GM23338 (cell line): ENCODE measurements at regions not wholly inside any gene's neighbourhood (a gene's known extent, or its start where the extent isn't known, plus 50 kb on each side); places are given as distances from the start of the nearest gene placed in this dataset.

Source experiments
- ATAC-seq: fragments of 200-7000 bp; cut with Tn5 transposase; 3 replicates; pipeline ENCODE4 v1.9.1; 2020
- DNase-seq: peaks from one replicate; pipeline ENCODE4 v3.0.0-alpha.2; 2015; ENCODE audit warnings: low spot score
- H2AFZ ChIP-seq: fragments of 200-600 bp; sonication (generic); 2 replicates; pipeline ENCODE4 v1.8.0; 2016; ENCODE audit warnings: antibody characterized with exemption, mild to moderate bottlenecking, moderate library complexity
- H3F3A ChIP-seq: fragments of 200-600 bp; sonication (generic); replicated peaks from 2 replicates; pipeline ENCODE4 v1.8.0; 2017; ENCODE audit warnings: antibody characterized with exemption, mixed run types, low read depth
- H3K27ac ChIP-seq: fragments of 200-600 bp; sonication (generic); 2 replicates; pipeline ENCODE4 v1.6.1; 2016; ENCODE audit warnings: low read depth
- H3K27me3 ChIP-seq: fragments of 200-600 bp; sonication (generic); 2 replicates; pipeline ENCODE4 v1.8.0; 2016; ENCODE audit warnings: mild to moderate bottlenecking, mixed run types, moderate library complexity; ENCODE audit not compliant: insufficient read depth
- H3K36me3 ChIP-seq: fragments of 200-600 bp; sonication (generic); 2 replicates; pipeline ENCODE4 v1.8.0; 2016; ENCODE audit warnings: mild to moderate bottlenecking; ENCODE audit not compliant: insufficient read depth
- H3K4me1 ChIP-seq: fragments of 200-600 bp; sonication (generic); 2 replicates; pipeline ENCODE4 v1.8.0; 2016; ENCODE audit warnings: mild to moderate bottlenecking, moderate library complexity; ENCODE audit not compliant: insufficient read depth
- H3K4me2 ChIP-seq: fragments of 200-600 bp; sonication (generic); 2 replicates; pipeline ENCODE4 v1.7.1; 2017; ENCODE audit warnings: mixed run types
- H3K4me3 ChIP-seq: fragments of 200-600 bp; sonication (generic); 2 replicates; pipeline ENCODE4 v1.6.1; 2016; ENCODE audit warnings: mixed run types
- H3K79me2 ChIP-seq: fragments of 200-600 bp; sonication (generic); replicated peaks from 2 replicates; pipeline ENCODE4 v1.8.0; 2017; ENCODE audit warnings: mild to moderate bottlenecking; ENCODE audit not compliant: insufficient read depth
- H3K9me2 ChIP-seq: fragments of 200-600 bp; sonication (generic); 2 replicates; pipeline ENCODE4 v1.8.0; 2017; ENCODE audit not compliant: insufficient read depth
- H4K20me1 ChIP-seq: fragments of 200-600 bp; sonication (generic); replicated peaks from 2 replicates; pipeline ENCODE4 v1.8.0; 2017; ENCODE audit warnings: mild to moderate bottlenecking; ENCODE audit not compliant: insufficient read depth
- H3K27ac Mint-ChIP-seq: 2 replicates; pipeline ENCODE4 v1.8.0; 2020; ENCODE audit warnings: inconsistent platforms, mild to moderate bottlenecking, moderate library complexity, mixed read lengths
- H3K27me3 Mint-ChIP-seq: 3 replicates; pipeline ENCODE4 v1.8.0; 2022; ENCODE audit warnings: low read depth, mild to moderate bottlenecking, moderate library complexity, mixed read lengths, inconsistent platforms; ENCODE audit not compliant: insufficient read depth, poor library complexity
- H3K36me3 Mint-ChIP-seq: 3 replicates; pipeline ENCODE4 v1.8.0; 2021; ENCODE audit warnings: low read depth, mild to moderate bottlenecking, inconsistent platforms, moderate library complexity, mixed read lengths
- H3K4me1 Mint-ChIP-seq: 3 replicates; pipeline ENCODE4 v1.8.0; 2020; ENCODE audit warnings: mild to moderate bottlenecking, inconsistent platforms, mixed read lengths
- H3K4me3 Mint-ChIP-seq: 3 replicates; pipeline ENCODE4 v1.8.0; 2021; ENCODE audit warnings: moderate library complexity, mild to moderate bottlenecking, inconsistent platforms, mixed read lengths
- H3K9me3 Mint-ChIP-seq: 3 replicates; pipeline ENCODE4 v1.8.0; 2020; ENCODE audit warnings: moderate library complexity, mild to moderate bottlenecking, inconsistent platforms, mixed read lengths
- CREB1 ChIP-seq: fragments of 250-450 bp; sonication (Bioruptor Pico); IDR thresholded peaks from 2 replicates; pipeline ENCODE4 v1.5.0; 2020; ENCODE audit warnings: low read depth, mild to moderate bottlenecking, moderate library complexity
- EZH2 ChIP-seq: fragments of 200-600 bp; sonication (generic); IDR thresholded peaks from one replicate; pipeline ENCODE4 v1.8.0; 2017; ENCODE audit warnings: antibody characterized with exemption, mild to moderate bottlenecking, low read depth; ENCODE audit not compliant: unreplicated experiment
- EZH2phosphoT487 ChIP-seq: fragments of 200-600 bp; sonication (generic); IDR thresholded peaks from one replicate; pipeline ENCODE4 v1.8.1; 2018; ENCODE audit warnings: antibody characterized with exemption; ENCODE audit not compliant: unreplicated experiment
- POLR2AphosphoS5 ChIP-seq: IDR thresholded peaks from 2 replicates; pipeline ENCODE4 v1.6.1; 2016; ENCODE audit warnings: antibody characterized with exemption, low read depth
- STAT1 ChIP-seq: IDR thresholded peaks from one replicate; pipeline ENCODE4 v1.6.1; 2016; ENCODE audit warnings: antibody characterized with exemption; ENCODE audit not compliant: unreplicated experiment
- ZNF114 ChIP-seq: fragments of 250-450 bp; sonication (Bioruptor Pico); IDR thresholded peaks from 2 replicates; pipeline ENCODE4 v1.5.0; 2020; ENCODE audit warnings: mild to moderate bottlenecking, moderate library complexity
- ZNF331 ChIP-seq: fragments of 250-450 bp; sonication (Bioruptor Pico); IDR thresholded peaks from 2 replicates; pipeline ENCODE4 v1.5.0; 2020; ENCODE audit warnings: low read depth, mild to moderate bottlenecking, moderate library complexity
- TF ChIP-seq, protein P1 (sequence below): IDR thresholded peaks from one replicate; pipeline ENCODE4 v1.6.1; 2018; ENCODE audit warnings: antibody characterized with exemption; ENCODE audit not compliant: unreplicated experiment
- TF ChIP-seq, protein P2 (sequence below): IDR thresholded peaks from 2 replicates; pipeline ENCODE4 v1.6.1; 2016; ENCODE audit warnings: antibody characterized with exemption
- TF ChIP-seq, protein P3 (sequence below): fragments of 250-450 bp; sonication (Bioruptor Pico); IDR thresholded peaks from 2 replicates; pipeline ENCODE4 v1.5.0; 2020; ENCODE audit warnings: mild to moderate bottlenecking, moderate library complexity

DNA sequence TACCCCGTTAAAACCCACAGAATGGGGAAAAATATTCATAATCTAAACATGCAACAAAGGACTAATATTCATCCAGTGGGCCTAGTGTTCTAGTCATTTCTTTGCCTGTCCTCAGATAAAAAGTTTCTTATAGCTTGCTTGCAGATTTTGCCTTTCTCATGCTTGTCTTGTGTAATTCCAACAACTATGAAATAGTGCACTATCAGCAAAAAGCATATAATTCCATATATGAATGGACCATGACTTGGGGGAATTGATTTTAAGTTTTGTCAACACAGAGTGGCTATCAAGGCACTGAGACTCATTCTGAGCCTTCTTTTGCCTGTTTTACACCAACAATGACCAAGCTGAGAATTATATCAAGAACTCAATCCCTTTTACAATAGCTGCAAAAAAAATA lies 278.6 kb upstream of the GPR149 start:
- H3K79me2 ChIP-seq = no peaks in the 10 kb centered on the region
- H4K20me1 ChIP-seq = no peaks in the 10 kb centered on the region
- no peaks in the 10 kb centered on the region for H3K9me2 ChIP-seq
- no peak overlapping the region for H3K4me3 Mint-ChIP-seq
- H3K36me3 ChIP-seq = no peaks in the 10 kb centered on the region
- no peaks in the 10 kb centered on the region for H3K4me1 Mint-ChIP-seq
- no peaks in the 10 kb centered on the region for H3K4me1 ChIP-seq
- TF ChIP-seq CREB1 (CRISPR knock-in tag) (no peak), STAT1 (no peak), ZNF114 (CRISPR knock-in tag) (no peak), ZNF331 (CRISPR knock-in tag) (no peak), EZH2phosphoT487 (no peak), EZH2 (no peak)
- TF ChIP-seq, protein P1, sequence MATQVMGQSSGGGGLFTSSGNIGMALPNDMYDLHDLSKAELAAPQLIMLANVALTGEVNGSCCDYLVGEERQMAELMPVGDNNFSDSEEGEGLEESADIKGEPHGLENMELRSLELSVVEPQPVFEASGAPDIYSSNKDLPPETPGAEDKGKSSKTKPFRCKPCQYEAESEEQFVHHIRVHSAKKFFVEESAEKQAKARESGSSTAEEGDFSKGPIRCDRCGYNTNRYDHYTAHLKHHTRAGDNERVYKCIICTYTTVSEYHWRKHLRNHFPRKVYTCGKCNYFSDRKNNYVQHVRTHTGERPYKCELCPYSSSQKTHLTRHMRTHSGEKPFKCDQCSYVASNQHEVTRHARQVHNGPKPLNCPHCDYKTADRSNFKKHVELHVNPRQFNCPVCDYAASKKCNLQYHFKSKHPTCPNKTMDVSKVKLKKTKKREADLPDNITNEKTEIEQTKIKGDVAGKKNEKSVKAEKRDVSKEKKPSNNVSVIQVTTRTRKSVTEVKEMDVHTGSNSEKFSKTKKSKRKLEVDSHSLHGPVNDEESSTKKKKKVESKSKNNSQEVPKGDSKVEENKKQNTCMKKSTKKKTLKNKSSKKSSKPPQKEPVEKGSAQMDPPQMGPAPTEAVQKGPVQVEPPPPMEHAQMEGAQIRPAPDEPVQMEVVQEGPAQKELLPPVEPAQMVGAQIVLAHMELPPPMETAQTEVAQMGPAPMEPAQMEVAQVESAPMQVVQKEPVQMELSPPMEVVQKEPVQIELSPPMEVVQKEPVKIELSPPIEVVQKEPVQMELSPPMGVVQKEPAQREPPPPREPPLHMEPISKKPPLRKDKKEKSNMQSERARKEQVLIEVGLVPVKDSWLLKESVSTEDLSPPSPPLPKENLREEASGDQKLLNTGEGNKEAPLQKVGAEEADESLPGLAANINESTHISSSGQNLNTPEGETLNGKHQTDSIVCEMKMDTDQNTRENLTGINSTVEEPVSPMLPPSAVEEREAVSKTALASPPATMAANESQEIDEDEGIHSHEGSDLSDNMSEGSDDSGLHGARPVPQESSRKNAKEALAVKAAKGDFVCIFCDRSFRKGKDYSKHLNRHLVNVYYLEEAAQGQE = no peak
- peaks cover 2% of the 10 kb centered on the region for H3K27me3 Mint-ChIP-seq
- DNase-seq = no peak
- no peak overlapping the region for H3K4me2 ChIP-seq
- H3K27ac ChIP-seq = no peak overlapping the region
- no peak overlapping the region for H3K27ac Mint-ChIP-seq
- no peak for ATAC-seq
- H3F3A ChIP-seq = no peaks in the 10 kb centered on the region
- H3K9me3 Mint-ChIP-seq = no peaks in the 10 kb centered on the region
- no peak overlapping the region for H3K4me3 ChIP-seq
- no peaks in the 10 kb centered on the region for H3K27me3 ChIP-seq
- no peaks in the 10 kb centered on the region for H3K36me3 Mint-ChIP-seq
- H2AFZ ChIP-seq = no peak overlapping the region

DNA sequence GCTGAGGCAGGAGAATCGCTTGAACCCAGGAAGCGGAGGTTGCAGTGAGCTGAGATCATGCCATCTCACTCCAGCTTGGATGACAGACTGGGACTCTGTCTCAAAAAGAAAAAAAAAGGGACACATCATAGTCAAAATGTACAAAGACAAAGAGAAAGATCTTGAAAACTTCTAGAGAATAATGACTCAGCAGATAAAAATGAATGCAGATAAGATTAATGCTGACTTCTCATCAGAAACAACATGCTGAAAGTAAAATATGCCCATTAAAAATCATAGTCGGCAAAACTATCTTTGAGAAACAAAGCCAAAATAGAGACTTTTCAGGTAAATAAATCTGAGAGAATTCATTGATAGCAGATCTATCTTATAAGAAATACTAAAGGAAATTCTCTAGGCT lies 271.1 kb upstream of the GPR149 start:
- Mint-ChIP-seq H3K27ac (peak overlapping the region; percentile 41; the same call in 1 of the 2 replicates), H3K4me1 (no peaks in the 10 kb centered on the region; the same call in 2 of the 3 replicates), H3K9me3 (no peaks in the 10 kb centered on the region), H3K36me3 (no peaks in the 10 kb centered on the region), H3K27me3 (peaks cover 2% of the 10 kb centered on the region), H3K4me3 (no peak overlapping the region)
- Histone ChIP-seq H3K27me3 (no peaks in the 10 kb centered on the region), H4K20me1 (no peaks in the 10 kb centered on the region), H3K79me2 (no peaks in the 10 kb centered on the region), H3K4me3 (no peak overlapping the region), H3K4me2 (no peak overlapping the region), H3F3A (no peaks in the 10 kb centered on the region), H3K9me2 (no peaks in the 10 kb centered on the region), H3K36me3 (no peaks in the 10 kb centered on the region), H3K27ac (no peak overlapping the region), H2AFZ (no peak overlapping the region), H3K4me1 (peaks cover 5% of the 10 kb centered on the region; the same call in 1 of the 2 replicates)
- ATAC-seq (no peak), DNase-seq (no peak)
- TF ChIP-seq, protein P2, sequence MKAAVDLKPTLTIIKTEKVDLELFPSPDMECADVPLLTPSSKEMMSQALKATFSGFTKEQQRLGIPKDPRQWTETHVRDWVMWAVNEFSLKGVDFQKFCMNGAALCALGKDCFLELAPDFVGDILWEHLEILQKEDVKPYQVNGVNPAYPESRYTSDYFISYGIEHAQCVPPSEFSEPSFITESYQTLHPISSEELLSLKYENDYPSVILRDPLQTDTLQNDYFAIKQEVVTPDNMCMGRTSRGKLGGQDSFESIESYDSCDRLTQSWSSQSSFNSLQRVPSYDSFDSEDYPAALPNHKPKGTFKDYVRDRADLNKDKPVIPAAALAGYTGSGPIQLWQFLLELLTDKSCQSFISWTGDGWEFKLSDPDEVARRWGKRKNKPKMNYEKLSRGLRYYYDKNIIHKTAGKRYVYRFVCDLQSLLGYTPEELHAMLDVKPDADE = no peak
- no peak for TF ChIP-seq EZH2
- no peak for TF ChIP-seq EZH2phosphoT487
- TF ChIP-seq, protein P3, sequence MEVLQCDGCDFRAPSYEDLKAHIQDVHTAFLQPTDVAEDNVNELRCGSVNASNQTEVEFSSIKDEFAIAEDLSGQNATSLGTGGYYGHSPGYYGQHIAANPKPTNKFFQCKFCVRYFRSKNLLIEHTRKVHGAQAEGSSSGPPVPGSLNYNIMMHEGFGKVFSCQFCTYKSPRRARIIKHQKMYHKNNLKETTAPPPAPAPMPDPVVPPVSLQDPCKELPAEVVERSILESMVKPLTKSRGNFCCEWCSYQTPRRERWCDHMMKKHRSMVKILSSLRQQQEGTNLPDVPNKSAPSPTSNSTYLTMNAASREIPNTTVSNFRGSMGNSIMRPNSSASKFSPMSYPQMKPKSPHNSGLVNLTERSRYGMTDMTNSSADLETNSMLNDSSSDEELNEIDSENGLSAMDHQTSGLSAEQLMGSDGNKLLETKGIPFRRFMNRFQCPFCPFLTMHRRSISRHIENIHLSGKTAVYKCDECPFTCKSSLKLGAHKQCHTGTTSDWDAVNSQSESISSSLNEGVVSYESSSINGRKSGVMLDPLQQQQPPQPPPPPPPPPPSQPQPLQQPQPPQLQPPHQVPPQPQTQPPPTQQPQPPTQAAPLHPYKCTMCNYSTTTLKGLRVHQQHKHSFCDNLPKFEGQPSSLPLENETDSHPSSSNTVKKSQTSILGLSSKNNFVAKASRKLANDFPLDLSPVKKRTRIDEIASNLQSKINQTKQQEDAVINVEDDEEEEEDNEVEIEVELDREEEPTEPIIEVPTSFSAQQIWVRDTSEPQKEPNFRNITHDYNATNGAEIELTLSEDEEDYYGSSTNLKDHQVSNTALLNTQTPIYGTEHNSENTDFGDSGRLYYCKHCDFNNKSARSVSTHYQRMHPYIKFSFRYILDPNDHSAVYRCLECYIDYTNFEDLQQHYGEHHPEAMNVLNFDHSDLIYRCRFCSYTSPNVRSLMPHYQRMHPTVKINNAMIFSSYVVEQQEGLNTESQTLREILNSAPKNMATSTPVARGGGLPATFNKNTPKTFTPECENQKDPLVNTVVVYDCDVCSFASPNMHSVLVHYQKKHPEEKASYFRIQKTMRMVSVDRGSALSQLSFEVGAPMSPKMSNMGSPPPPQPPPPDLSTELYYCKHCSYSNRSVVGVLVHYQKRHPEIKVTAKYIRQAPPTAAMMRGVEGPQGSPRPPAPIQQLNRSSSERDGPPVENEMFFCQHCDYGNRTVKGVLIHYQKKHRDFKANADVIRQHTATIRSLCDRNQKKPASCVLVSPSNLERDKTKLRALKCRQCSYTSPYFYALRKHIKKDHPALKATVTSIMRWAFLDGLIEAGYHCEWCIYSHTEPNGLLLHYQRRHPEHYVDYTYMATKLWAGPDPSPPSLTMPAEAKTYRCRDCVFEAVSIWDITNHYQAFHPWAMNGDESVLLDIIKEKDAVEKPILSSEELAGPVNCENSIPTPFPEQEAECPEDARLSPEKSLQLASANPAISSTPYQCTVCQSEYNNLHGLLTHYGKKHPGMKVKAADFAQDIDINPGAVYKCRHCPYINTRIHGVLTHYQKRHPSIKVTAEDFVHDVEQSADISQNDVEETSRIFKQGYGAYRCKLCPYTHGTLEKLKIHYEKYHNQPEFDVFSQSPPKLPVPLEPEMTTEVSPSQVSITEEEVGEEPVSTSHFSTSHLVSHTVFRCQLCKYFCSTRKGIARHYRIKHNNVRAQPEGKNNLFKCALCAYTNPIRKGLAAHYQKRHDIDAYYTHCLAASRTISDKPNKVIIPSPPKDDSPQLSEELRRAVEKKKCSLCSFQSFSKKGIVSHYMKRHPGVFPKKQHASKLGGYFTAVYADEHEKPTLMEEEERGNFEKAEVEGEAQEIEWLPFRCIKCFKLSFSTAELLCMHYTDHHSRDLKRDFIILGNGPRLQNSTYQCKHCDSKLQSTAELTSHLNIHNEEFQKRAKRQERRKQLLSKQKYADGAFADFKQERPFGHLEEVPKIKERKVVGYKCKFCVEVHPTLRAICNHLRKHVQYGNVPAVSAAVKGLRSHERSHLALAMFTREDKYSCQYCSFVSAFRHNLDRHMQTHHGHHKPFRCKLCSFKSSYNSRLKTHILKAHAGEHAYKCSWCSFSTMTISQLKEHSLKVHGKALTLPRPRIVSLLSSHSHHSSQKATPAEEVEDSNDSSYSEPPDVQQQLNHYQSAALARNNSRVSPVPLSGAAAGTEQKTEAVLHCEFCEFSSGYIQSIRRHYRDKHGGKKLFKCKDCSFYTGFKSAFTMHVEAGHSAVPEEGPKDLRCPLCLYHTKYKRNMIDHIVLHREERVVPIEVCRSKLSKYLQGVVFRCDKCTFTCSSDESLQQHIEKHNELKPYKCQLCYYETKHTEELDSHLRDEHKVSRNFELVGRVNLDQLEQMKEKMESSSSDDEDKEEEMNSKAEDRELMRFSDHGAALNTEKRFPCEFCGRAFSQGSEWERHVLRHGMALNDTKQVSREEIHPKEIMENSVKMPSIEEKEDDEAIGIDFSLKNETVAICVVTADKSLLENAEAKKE (CRISPR knock-in tag) = no peak
- TF ChIP-seq ZNF114 (CRISPR knock-in tag) = no peak
- TF ChIP-seq CREB1 (CRISPR knock-in tag) = no peak
- no peak for TF ChIP-seq POLR2AphosphoS5
